ENCODE measurements at regions not wholly inside any gene's neighbourhood (a gene's known extent, or its start where the extent isn't known, plus 50 kb on each side); places are given as distances from the start of the nearest gene placed in this dataset.

GRCh38 chr15:25054943-25055342 is 100.2 kb downstream of the SNRPN start:
- no peaks in the 10 kb centered on the region for H3K27me3 ChIP-seq (replicated peaks in 1 of 4; ENCODE audit: control extremely low read depth in 1 of 4, control insufficient read depth in 3 of 4, insufficient read depth in 4 of 4, low read length in 3 of 4)
- peaks cover 0 to 51% of the 10 kb centered on the region in 2 experiments for H3K36me3 ChIP-seq (replicated peaks in 1 of 2; ENCODE audit: control extremely low read depth in 1 of 2, control insufficient read depth in 1 of 2, extremely low read depth in 1 of 2, insufficient read depth in 2 of 2, low read length in 1 of 2)
- H3K4me1 Mint-ChIP-seq, result no peaks in the 10 kb centered on the region
- no peak overlapping the region for H3K4me3 Mint-ChIP-seq
- WGBS (ENCODE audit: insufficient coverage), result 95% methylated on average over 9 of the region's 9 CpGs
- no peaks in the 10 kb centered on the region for H3K27me3 Mint-ChIP-seq
- ATAC-seq (ENCODE audit: low read depth) (no peak), DNase-seq (no peak)
- H4K20me1 ChIP-seq (ENCODE audit: control insufficient read depth, insufficient read depth, low read length, poor library complexity, severe bottlenecking), result no peaks in the 10 kb centered on the region
- no peak overlapping the region for H3K4me2 ChIP-seq (replicated peaks; ENCODE audit: low read depth, low read length, poor library complexity, severe bottlenecking)
- H3K9ac ChIP-seq (ENCODE audit: low read length), result no peak overlapping the region
- H3K27ac Mint-ChIP-seq, result no peak overlapping the region
- H3K79me2 ChIP-seq (ENCODE audit: control insufficient read depth, insufficient read depth, low read length), result no peaks in the 10 kb centered on the region
- no peak overlapping the region for H3K4me3 ChIP-seq (ENCODE audit: control extremely low read depth in 1 of 5, extremely low read depth in 1 of 5, insufficient read depth in 1 of 5, low read depth in 2 of 5, low read length in 4 of 5)
- H3K4me1 ChIP-seq (ENCODE audit: control insufficient read depth in 2 of 2, insufficient read depth in 2 of 2, low read length in 2 of 2), result no peaks in the 10 kb centered on the region
- H3K27ac ChIP-seq (ENCODE audit: low read length in 2 of 2), result no peak overlapping the region
- no peak for TF ChIP-seq EZH2 (IDR thresholded peaks at IDR 0.05; ENCODE audit: borderline replicate concordance, insufficient read depth, low read depth, low read length, poor library complexity, severe bottlenecking)
- no peak for TF ChIP-seq CTCF (IDR thresholded peaks at IDR 0.05)
- ChIA-PET POLR2A (no interaction called here), CTCF (no interaction called here)
- peaks cover 0 to 100% (median 99%) of the 10 kb centered on the region in 3 donors for H3K9me3 ChIP-seq (ENCODE audit: control extremely low read depth in 1 of 3, control insufficient read depth in 2 of 3, insufficient read depth in 1 of 3, low read length in 2 of 3)
- intact Hi-C loops (cut with micrococcal nuclease), result no loop called here
- no peak overlapping the region for H2AFZ ChIP-seq (ENCODE audit: insufficient read depth, low read depth, low read length, poor library complexity, severe bottlenecking)
- H3K9me3 Mint-ChIP-seq (ENCODE audit: insufficient read depth), result peaks cover 41% of the 10 kb centered on the region

GRCh38 chr15:25055356-25056068 is 100.7 kb downstream of the SNRPN start:
- H3K4me3 ChIP-seq (ENCODE audit: control extremely low read depth in 1 of 5, extremely low read depth in 1 of 5, insufficient read depth in 1 of 5, low read depth in 2 of 5, low read length in 4 of 5), result no peak overlapping the region
- no peak for DNase-seq
- TF ChIP-seq CTCF (IDR thresholded peaks at IDR 0.05) (no peak), EZH2 (IDR thresholded peaks at IDR 0.05; ENCODE audit: borderline replicate concordance, insufficient read depth, low read depth, low read length, poor library complexity, severe bottlenecking) (no peak)
- H3K9me3 Mint-ChIP-seq (ENCODE audit: insufficient read depth), result peaks cover 40% of the 10 kb centered on the region
- CTCF ChIA-PET, result no interaction called here
- no peaks in the 10 kb centered on the region for H3K4me1 ChIP-seq (ENCODE audit: control insufficient read depth in 2 of 2, insufficient read depth in 2 of 2, low read length in 2 of 2)
- no peak for ATAC-seq (ENCODE audit: low read depth)
- no peak overlapping the region for H2AFZ ChIP-seq (ENCODE audit: insufficient read depth, low read depth, low read length, poor library complexity, severe bottlenecking)
- H3K79me2 ChIP-seq (ENCODE audit: control insufficient read depth, insufficient read depth, low read length), result no peaks in the 10 kb centered on the region
- WGBS (ENCODE audit: insufficient coverage), result 95% methylated on average over 9 of the region's 9 CpGs
- H3K27me3 ChIP-seq (replicated peaks in 1 of 4; ENCODE audit: control extremely low read depth in 1 of 4, control insufficient read depth in 3 of 4, insufficient read depth in 4 of 4, low read length in 3 of 4), result no peaks in the 10 kb centered on the region
- no peaks in the 10 kb centered on the region for H4K20me1 ChIP-seq (ENCODE audit: control insufficient read depth, insufficient read depth, low read length, poor library complexity, severe bottlenecking)
- H3K4me1 Mint-ChIP-seq, result no peaks in the 10 kb centered on the region
- no peak overlapping the region for H3K27ac ChIP-seq (ENCODE audit: low read length in 2 of 2)
- POLR2A ChIA-PET, result no interaction called here
- no peak overlapping the region for H3K4me2 ChIP-seq (replicated peaks; ENCODE audit: low read depth, low read length, poor library complexity, severe bottlenecking)
- H3K4me3 Mint-ChIP-seq, result no peak overlapping the region
- H3K9me3 ChIP-seq (ENCODE audit: control extremely low read depth in 1 of 3, control insufficient read depth in 2 of 3, insufficient read depth in 1 of 3, low read length in 2 of 3), result peaks cover 0 to 100% (median 99%) of the 10 kb centered on the region in 3 donors
- no peaks in the 10 kb centered on the region for H3K27me3 Mint-ChIP-seq
- no peak overlapping the region for H3K27ac Mint-ChIP-seq
- H3K36me3 ChIP-seq (replicated peaks in 1 of 2; ENCODE audit: control extremely low read depth in 1 of 2, control insufficient read depth in 1 of 2, extremely low read depth in 1 of 2, insufficient read depth in 2 of 2, low read length in 1 of 2), result peaks cover 0 to 55% of the 10 kb centered on the region in 2 experiments
- intact Hi-C loops (cut with micrococcal nuclease), result no loop called here
- no peak overlapping the region for H3K9ac ChIP-seq (ENCODE audit: low read length)
